IPS-NIHi11 (cell line): ENCODE measurements at regions not wholly inside any gene's neighbourhood (a gene's known extent, or its start where the extent isn't known, plus 50 kb on each side); places are given as distances from the start of the nearest gene placed in this dataset.
"Not testable (repeated sequence)": the region's sequence is repeated elsewhere in the genome, so short reads cannot be mapped to it uniquely, and the experiment has no call there.

ENCODE experiments used
- DNase-seq: peaks from one replicate; pipeline ENCODE4 v3.0.0; 2012; ENCODE audit warnings: mixed read lengths, low spot score

- no peak for DNase-seq
Measured at GRCh38 chr5:3104429-3105060, 353.1 kb upstream of the IRX2 start.

- no peak for DNase-seq
Measured at GRCh38 chr5:3103262-3103811, 351.9 kb upstream of the IRX2 start.

- no peak for DNase-seq
Measured at GRCh38 chr5:3102531-3102930, 351.1 kb upstream of the IRX2 start.

- DNase-seq: no peak
Measured at GRCh38 chr5:3101561-3101960, 350.1 kb upstream of the IRX2 start.

- peak; percentile 65 for DNase-seq
Measured at GRCh38 chr5:3100921-3101551, 349.6 kb upstream of the IRX2 start.

- no peak for DNase-seq
Measured at GRCh38 chr5:3099954-3100353, 348.5 kb upstream of the IRX2 start.

- DNase-seq: no peak
Measured at GRCh38 chr5:3099526-3099925, 348.0 kb upstream of the IRX2 start.

- no peak for DNase-seq
Measured at GRCh38 chr5:3098821-3099220, 347.3 kb upstream of the IRX2 start.

- DNase-seq: no peak
Measured at GRCh38 chr5:3092664-3093063, 341.2 kb upstream of the IRX2 start.

- DNase-seq: no peak
Measured at GRCh38 chr5:3092211-3092610, 340.7 kb upstream of the IRX2 start.

- no peak for DNase-seq
Measured at GRCh38 chr5:3091040-3091774, 339.7 kb upstream of the IRX2 start.

GRCh38 chr5:3090305-3090704 is 338.8 kb upstream of the IRX2 start:
- not testable (repeated sequence) for DNase-seq

- no peak for DNase-seq
Measured at GRCh38 chr5:3080366-3080765, 328.9 kb upstream of the IRX2 start.

GRCh38 chr5:3077684-3078083 is 326.2 kb upstream of the IRX2 start:
- peak; percentile 34 for DNase-seq

- DNase-seq: peak; percentile 33
Measured at GRCh38 chr5:3075309-3075708, 323.8 kb upstream of the IRX2 start.

GRCh38 chr5:3068401-3068800 is 316.9 kb upstream of the IRX2 start:
- DNase-seq: no peak

- DNase-seq: no peak
Measured at GRCh38 chr5:3060283-3060682, 308.8 kb upstream of the IRX2 start.

GRCh38 chr5:3059488-3059887 is 308.0 kb upstream of the IRX2 start:
- DNase-seq: no peak

GRCh38 chr5:3058942-3059341 is 307.5 kb upstream of the IRX2 start:
- no peak for DNase-seq

- no peak for DNase-seq
Measured at GRCh38 chr5:3056866-3057265, 305.4 kb upstream of the IRX2 start.

GRCh38 chr5:3051400-3051799 is 299.9 kb upstream of the IRX2 start:
- DNase-seq: no peak

GRCh38 chr5:3050863-3051262 is 299.4 kb upstream of the IRX2 start:
- no peak for DNase-seq

- no peak for DNase-seq
Measured at GRCh38 chr5:3049261-3049660, 297.8 kb upstream of the IRX2 start.
